ENCODE measurements at regions not wholly inside any gene's neighbourhood (a gene's known extent, or its start where the extent isn't known, plus 50 kb on each side); places are given as distances from the start of the nearest gene placed in this dataset.

DNA sequence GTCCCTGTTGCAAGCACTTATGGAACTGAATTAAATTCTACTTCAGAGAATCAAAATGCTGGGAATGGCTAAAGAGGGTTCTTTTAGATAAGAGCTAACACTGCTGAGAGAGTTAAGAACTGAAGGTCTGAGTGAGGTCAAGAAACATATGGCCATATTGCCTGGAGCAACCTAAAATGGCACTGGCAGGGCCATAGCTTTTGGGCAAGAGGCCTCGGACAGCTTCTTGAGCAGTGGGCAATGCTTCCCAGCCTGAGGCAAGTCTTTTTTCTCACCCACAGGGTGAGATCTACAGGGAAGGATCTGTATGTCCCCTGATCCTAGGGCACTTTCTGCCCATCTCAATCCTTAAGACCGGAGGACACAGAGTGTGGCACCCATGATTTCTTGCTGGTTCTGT is 244.6 kb upstream of the NT5C1B start:
- no peak for DNase-seq (ENCODE audit: low read depth in 3 of 3)

DNA sequence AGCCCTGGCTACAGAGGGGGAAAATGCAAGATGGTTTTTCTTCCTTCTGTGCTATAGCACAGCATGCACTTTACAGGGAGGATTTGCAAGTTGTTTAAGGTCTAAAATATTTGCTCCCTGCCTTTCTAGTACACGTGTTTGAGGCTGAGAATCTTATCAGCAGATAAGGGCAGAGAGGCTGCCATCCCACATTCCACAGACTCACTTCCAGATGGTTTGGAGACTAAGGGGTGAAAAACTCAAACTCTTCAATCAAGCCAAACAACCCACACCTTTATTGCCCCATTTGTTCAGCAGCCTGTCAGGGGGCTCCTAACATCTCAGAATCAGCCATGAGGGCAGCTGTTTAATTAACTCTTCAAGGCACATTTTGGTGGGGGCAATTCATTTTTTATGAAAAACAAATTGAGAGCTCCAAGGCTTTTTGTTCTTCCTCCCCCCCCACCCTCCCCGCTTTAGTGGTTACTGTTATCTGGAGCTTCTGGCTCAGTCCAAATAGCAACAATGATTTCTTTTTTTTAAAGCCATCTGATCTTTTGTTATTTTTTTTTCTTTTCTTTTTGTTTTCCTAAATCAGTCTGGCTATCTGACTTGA is 242.6 kb upstream of the NT5C1B start:
- no peak for DNase-seq (ENCODE audit: low read depth in 3 of 3)

- DNase-seq (ENCODE audit: low read depth in 3 of 3): no peak
Measured at GRCh38 chr2:18830962-18831361, 241.6 kb upstream of the NT5C1B start.

DNA sequence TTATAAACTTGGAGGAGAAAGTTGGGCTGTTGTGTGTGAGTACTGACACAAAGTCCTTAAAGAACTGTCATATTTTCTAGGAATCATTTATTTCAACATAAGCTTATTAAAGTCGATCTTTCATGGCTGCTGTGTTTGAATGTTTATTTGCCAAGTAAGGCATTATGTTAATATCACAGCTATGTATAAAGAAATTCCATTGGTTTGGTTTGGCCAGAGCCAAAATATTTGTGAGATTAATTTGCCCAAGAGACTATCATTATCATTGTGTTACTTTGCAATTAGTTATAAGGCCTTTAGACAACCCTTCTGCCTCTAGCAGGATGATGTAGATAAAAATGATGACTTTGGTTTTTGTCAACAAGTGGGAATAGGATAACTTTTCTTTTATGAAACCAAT is 240.6 kb upstream of the NT5C1B start:
- DNase-seq (ENCODE audit: low read depth in 3 of 3): no peak

GRCh38 chr2:18829251-18829902 is 240.0 kb upstream of the NT5C1B start:
- DNase-seq (ENCODE audit: low read depth in 3 of 3): no peak

DNA sequence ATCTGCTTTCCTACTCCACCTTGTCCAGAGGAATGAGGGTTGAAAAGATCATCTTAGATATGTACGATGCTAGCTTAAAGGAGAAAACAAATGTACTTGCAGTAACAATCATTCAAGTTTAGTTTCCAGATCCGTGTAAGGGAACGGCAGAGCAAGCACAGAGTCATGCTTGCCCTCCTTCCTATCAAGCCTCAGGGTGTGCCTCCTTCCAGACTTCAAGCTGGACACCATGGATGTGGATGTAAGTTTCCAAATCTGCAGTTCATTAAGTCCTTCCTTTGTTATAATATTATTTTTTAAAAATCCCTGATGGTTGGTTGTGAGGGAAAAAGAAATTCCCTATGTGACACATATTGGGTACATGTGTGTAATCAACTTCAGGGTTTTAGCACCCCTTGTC is 238.9 kb upstream of the NT5C1B start:
- no peak for DNase-seq (ENCODE audit: low read depth in 3 of 3)

GRCh38 chr2:18825838-18826237 is 236.5 kb upstream of the NT5C1B start:
- no peak for DNase-seq (ENCODE audit: low read depth in 3 of 3)

DNA sequence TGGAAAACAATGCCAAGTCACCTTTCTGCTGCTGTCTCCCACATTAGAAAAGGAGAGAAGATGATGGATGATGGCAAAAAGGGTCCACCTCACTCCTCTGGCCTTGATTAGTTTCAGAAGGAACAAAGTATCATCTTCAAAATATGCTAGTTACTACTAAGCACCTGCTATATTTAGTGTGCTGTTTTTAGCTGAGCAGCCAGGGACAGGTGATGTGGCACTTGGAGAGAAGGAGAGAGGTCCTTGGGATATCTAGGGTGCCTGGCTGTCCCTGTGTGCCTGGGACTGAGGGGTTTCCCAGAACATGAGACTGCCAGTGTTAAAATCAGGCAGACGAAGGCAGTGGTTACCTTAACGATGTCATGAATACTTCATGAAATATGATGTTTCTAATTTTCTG is 235.5 kb upstream of the NT5C1B start:
- DNase-seq (ENCODE audit: low read depth in 3 of 3): no peak

DNA sequence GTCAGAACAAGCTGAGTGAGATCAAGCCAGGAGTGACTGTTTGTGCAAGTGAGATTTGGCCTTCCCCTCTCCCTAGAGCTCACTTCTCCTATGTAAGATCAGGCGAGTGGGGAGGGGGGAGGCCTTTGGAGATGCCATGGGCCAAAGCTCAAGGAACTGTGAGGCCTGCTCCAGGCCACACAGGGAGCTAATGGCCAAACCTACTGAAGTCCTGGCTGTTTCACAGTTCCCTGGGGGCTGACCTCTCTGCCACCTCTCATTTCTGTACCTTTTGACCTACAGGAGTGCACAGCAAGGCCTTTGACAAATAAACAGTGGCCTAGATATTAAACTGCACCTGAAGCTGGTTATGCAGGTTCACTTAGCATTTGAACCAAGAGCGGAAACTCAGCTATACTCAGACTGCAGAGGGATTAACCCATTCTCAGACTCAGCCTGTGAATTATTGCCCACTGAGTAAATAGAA is 235.0 kb upstream of the NT5C1B start:
- no peak for DNase-seq (ENCODE audit: low read depth in 3 of 3)

DNA sequence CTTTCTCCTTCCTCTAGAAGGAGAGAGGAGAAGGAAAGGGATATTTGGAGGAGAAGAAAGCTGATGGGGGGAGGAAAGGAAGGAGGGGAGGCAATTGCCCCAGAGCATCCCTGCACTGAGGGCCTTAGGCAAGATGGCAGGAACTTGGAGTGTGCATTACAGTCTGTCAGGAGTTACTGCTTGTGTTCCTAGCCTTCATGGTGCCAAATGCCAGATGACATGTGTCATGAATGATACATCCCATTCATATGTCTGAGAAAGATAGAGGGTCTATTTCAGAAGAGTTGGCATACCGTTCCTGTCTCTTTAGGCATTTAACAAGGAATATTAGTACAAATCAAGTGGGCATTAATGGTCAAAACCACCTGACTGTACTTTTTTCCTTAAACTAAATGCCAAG is 232.1 kb upstream of the NT5C1B start:
- DNase-seq (ENCODE audit: low read depth in 3 of 3): no peak

GRCh38 chr2:18820966-18821365 is 231.6 kb upstream of the NT5C1B start:
- no peak for DNase-seq (ENCODE audit: low read depth in 3 of 3)

DNA sequence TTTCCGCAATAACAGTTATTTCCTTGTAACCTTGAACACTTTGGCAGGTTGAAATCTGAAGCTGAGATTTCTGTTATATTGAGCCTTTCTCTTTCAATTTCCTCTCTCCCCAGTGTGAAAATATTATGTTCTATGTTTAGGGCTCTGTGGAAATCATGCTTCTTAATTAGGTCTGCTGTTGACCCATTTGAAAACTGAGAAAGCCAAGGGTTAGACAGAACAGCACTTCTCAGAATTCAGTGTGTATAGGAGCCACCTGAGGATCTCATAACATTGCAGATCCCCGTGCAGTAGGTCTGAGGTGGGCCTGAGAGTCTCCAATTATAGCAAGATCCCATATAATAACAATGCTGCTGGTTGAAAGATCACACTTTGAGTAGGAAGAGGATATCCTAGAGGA is 230.2 kb upstream of the NT5C1B start:
- DNase-seq (ENCODE audit: low read depth in 3 of 3): no peak

- DNase-seq (ENCODE audit: low read depth in 3 of 3): no peak
Measured at GRCh38 chr2:18814387-18814786, 225.0 kb upstream of the NT5C1B start.

DNA sequence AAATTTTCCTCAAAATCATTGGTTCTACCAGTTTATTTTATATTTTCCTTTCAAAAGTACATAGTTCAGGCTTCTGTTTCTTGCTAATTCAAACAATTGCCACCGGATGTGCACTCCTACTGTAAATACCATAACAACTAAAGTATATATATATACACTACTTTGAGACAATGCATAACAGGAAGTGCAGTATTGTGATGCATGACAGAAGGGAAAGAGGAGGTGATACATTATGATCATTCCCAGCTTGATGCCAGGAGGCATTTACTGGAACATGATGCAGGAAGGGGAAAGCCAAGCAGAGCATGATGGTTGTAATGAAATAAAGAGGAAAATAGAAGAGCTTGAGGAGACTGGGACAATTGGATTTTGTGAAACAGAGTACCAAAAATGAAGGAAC is 215.2 kb upstream of the NT5C1B start:
- DNase-seq (ENCODE audit: low read depth in 3 of 3): no peak

GRCh38 chr2:18803141-18803939 is 214.0 kb upstream of the NT5C1B start:
- DNase-seq (ENCODE audit: low read depth in 3 of 3): no peak

DNA sequence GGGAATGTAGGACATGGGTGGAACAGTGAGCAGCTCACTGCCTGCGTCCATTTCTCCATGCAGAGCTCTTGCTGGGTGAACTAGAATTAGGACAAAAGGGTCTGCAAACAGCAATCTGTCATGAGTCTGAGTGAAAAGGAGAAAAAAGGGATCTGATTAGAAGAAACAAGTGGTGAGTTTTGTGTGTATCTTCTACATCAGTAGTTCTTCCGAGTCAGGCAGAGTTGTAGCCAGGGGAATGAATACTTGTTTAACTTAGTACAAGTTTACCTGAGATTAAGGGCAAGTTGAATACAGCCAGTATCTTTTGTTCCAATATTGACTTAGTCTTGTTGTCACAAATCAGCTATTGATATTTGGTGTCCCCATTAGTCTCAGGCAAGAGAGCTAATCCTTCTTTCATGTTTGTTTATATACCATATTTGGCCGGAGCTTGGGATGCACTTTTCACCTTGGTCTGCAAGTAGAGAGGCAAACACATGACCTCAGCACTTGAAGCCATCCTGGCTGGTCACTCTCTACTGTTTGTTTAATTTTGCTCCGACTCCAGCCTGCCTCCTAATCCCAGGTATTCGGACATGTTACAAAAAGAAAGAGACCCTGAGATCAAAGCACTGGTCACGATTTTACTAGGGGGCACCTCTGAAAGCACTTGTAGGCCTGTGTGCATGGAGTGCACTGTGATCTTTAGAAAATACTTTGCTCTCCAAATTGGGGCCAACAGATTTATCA is 211.0 kb upstream of the NT5C1B start:
- no peak for DNase-seq (ENCODE audit: low read depth in 3 of 3)

- DNase-seq (ENCODE audit: low read depth in 3 of 3): no peak
Measured at GRCh38 chr2:18799397-18799796, 210.0 kb upstream of the NT5C1B start.

GRCh38 chr2:18797133-18797845 is 207.9 kb upstream of the NT5C1B start:
- DNase-seq (ENCODE audit: low read depth in 3 of 3): no peak

DNA sequence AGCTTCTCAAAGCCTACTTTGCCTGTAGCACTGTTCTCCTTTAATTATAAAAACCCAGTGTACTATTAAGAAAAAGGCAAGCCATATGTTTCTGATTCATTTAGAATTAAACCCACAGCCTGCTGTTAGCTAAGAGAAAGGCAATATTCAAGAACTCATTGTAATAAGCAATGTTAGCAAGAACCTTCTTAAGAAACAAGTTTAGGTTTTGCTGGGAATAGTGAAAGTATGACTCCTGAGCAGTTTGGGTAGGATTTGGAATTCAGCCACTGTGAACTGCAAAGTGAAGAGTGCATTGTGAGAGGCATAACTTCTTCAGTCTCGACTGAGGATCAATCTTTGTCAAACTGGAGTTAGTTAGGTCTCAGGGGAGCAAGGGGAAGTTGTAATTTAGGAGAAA is 206.5 kb upstream of the NT5C1B start:
- DNase-seq (ENCODE audit: low read depth in 3 of 3): no peak

DNA sequence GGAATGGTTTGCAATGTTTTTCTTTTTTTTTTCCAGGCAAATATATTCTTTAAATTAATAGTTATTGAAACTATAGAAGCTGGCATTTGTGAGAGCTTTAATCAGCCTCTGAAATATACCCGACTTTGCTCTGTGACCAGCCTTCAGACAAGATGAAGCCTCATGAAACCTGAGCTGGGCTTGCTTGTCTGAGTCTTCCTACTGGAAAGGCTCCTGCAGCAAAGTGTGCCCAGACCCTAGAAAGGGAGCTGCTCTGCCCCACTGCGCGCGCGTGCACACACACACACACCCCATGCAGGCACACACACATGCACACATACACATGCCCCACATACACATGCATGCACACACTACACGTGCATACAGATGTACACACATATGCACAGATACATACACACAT is 203.3 kb upstream of the NT5C1B start:
- DNase-seq (ENCODE audit: low read depth in 3 of 3): no peak

GRCh38 chr2:18792226-18792629 is 202.9 kb upstream of the NT5C1B start:
- no peak for DNase-seq (ENCODE audit: low read depth in 3 of 3)

Measured in stimulated activated CD4-positive, alpha-beta T cell treated with anti-CD3 and anti-CD28 coated beads, TNF-alpha, amount 100 ng/mL, for 4 hours (primary cell).